CD4-positive, alpha-beta T cell treated with Interleukin-17A for 4 hours (primary cell): ENCODE measurements at regions not wholly inside any gene's neighbourhood (a gene's known extent, or its start where the extent isn't known, plus 50 kb on each side); places are given as distances from the start of the nearest gene placed in this dataset.

Source experiments
- DNase-seq: peaks from one replicate; pipeline ENCODE4 v3.0.0-alpha.2; 2020; ENCODE audit warnings: mixed read lengths

DNA sequence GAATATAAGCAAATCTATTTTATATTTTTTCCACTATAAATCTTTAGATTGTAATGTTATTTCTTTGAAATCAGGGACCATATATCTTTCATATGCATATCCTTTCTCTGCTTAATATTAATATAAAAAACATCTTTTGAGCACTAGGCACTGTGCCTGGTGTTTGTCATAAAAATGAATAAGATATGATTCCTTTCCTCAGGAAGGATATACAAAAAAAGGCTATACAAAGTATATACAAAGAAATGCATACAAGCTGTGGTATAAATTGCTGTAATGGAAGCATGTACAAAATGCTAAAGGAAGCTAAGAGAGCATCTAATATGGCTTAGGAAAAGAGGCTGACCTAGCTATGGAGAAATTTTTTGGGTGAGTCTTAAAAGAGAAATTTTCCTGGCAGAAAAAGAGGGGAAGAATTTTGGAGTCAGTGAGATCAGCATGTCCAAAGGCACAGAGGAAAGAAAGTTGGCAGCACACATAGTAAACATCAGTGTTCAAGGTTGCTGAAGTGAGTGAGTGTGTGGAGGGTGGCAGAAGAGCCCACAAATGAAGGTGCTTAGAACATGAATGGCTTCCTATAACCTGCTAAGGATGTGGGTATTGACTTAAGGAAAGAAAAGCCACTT, 500.0 kb downstream of the SPRY1 start:
- DNase-seq = no peak

DNA sequence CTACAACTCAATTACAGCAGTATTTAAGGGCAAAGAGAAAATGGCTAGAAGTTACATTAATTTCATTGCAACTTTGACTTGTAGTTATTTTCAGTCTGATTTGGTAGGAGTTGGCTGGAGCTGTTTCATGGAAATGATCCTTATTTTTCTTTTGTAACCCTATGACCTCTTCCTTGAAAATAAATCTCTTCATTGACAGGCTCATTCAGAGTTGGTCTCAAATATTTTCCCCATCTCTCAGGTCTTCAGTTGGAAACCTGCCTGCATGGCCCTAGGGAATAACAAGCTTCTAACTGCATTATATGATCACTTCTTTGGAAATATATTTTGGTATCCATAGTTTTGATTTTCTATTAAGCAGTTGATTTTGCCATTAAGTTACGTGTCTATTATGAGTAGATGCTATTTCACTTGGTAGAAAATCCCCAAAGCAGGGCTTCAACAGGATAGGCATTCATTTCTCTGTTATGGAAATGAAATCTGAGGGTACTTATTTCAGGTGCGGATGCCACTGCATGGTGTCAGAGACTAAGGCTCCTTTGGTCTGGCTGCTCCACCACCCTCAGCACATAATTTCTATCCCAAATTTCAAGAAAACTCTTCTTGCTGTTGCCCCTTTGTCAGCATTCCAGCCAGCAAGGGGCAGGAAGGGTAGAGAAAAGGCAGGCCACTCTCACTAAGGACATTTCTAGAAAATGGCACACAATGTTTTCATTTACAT, 502.5 kb downstream of the SPRY1 start:
- no peak for DNase-seq

DNA sequence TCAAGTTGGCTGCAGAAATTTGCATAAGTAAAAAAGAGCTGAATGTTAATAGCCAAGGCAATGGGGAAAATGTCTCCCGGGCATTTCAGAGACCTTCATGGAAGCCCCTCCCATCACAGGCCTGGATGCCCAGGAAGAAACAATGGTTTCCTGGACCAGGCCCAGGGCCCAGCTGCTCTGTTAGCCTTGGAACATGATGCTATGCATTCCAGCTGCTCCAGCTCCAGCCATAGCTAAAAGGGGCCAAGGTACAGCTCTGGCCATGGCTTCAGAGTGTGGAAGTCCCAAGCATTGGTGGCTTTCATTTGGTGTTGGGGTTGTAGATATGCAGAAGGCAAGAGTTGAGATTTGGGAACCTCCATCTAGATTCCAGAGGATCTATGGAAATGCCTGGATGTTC, 508.3 kb downstream of the SPRY1 start:
- DNase-seq = no peak

DNA sequence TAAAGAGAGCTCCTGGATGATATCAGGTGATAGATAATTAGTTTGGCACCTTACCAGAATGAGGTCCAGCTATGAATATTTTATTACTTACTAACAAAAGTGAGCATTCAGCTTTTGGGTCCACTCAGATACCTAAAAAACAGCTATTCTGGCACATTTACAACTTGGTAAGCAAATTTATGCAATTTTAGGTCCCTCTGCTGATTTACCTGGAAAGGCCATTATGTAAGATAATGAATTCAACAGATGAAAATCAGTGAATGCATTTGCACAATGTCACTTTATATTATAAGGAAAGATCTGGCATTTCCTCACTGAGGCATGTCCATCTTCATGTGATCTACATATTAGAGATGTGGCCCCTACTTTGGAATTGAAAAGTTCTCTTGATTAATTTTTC, 517.0 kb downstream of the SPRY1 start:
- DNase-seq = no peak

DNA sequence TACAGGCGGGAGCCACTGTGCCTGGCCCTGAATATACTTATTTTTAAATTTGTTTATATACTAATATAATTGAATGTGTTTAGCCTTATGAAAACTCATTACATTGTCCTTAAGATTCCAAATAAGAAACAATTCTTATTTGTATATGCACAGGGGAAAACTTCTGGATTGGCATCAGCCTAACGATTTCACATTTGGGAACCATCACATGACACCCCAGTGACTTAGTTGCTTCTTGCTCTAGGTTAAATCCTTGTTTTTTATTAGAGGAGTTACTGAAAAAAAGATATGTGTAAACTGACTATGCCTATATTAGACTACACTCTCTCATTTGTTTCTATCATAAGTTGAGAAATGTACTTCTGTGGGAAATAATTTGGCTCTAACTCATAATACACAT, 520.2 kb downstream of the SPRY1 start:
- no peak for DNase-seq

DNA sequence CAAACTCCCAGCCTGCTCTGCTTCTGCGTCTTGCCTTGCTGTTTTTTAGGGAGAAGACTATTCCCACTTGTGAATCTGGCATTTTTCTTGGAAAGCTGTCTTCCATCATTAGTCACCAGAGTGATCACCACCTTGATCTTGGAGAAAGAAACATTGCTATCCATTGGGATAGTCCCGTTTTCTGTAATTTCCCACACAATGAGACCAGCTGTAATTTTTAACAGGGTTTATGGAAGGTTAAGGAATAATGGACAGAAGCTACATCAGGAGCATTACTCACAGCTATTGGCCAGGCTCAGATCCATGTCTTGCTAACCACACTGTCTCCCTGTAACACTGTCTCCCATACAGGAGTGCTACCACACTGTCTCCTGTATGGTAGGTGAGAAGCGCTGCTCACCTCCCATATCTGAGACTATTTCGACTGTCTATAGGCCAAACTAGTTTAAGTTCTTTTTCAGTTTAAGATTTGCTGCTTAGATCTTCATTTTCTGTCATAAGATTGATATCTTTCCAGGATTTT, 523.0 kb downstream of the SPRY1 start:
- DNase-seq = no peak

DNA sequence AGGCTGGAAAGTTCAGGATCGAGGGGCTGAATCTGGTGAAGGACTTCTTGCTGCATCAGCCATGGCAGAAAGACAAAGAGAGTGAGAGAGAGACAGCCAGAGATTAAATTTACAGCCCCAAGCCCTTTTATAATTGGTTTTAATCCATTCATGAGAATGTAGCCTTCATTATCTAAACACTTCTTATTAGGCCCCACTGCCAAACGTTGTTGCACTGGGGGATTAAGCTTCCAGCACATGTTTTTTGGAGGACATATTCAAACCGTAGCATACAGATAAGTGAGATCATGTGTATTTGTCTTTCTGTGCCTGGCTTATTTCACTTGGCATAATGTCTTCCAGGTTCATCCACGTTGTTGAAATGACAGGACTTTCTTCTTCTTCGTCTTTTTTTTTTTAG, 524.7 kb downstream of the SPRY1 start:
- DNase-seq = no peak

DNA sequence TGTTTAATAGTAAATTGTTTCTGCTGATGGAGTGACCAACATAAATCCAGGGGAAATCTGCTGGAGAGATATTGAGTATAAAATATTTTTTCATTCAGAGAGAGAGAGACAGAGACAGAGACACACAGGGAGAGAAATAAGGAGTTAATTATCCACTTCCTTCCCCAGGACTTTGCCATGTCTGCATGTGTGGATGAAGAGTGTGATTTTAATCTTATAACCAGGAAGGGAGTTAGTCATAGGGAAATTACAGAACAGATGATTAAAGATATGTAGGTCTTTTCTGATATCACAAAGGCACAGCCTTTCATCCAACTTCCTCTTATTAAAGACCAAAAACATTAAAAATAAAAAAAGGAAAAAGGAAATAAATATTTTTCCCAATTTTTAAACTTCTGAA, 526.3 kb downstream of the SPRY1 start:
- no peak for DNase-seq

DNA sequence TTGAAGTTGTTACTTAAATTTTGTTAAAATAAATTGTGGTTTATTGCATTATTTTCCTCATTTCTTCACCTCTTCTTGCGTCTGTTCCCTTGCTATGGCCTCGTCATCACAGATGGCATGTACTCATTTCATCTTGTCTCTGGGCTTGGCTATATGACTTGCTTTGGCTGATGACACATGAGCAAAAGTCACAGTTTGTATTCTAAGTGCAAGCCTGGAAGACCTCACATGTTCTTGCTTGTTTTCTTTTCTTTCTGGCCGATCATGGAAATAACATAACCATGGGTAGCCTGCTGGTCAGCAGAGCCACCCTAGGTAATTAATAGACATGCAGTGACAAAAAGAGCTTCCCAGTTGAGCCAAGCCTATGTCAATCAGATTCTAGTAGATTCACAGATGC, 527.9 kb downstream of the SPRY1 start:
- DNase-seq = no peak

DNA sequence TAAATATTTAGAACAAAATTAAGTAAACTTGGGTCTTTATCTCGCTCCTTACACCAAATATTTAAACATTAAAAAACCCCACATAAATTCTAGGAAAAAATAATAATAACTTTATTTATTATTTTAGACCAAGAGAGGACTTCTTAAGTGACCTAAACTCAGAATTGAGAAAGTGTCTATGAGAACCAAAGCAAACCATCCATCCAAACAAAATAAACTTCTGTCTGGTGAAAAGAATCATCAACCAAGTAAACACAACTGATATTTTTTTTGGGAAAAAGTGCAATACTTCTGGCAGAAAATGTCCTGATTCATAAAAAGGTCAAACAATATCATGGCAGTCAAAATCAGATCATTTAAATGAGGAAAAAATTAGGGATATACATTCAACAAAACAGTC, 533.0 kb downstream of the SPRY1 start:
- DNase-seq = no peak

DNA sequence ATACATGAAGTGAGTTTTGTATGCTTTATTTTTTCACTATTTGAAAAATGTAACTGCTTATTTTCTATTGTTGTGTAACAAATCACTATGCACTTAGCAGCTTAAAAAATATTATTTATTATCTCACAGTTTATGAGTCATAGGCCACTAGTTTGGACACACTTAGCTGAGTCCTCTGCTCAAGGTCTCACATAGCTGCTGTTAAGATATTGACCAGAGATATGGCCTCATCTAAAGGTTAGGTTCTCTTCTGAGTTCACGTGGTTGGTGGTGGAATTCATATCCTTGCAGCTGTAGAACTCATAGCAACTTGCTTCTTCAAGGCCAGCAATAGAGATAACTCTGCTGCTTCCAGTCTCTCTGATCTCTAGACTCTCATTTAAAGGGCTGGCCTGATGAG, 534.4 kb downstream of the SPRY1 start:
- DNase-seq = no peak

DNA sequence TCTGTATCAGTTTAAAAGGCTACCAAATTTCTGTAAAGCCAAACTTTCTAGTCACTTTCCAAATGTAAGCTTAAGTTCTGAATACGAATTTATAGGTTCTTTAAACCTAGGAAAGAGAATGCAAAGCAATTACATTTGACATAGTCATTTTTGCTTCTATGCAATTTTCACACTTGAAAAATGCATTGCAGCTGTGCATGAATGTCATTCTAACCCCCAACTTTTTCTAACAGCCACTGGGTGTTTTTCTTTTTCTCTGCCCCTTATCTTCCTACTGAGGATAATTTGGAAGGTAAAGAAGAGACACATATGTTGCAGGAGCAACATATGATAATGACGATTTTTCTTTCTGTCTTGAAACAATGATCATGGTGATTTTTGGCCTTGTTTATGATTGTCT, 537.5 kb downstream of the SPRY1 start:
- no peak for DNase-seq

DNA sequence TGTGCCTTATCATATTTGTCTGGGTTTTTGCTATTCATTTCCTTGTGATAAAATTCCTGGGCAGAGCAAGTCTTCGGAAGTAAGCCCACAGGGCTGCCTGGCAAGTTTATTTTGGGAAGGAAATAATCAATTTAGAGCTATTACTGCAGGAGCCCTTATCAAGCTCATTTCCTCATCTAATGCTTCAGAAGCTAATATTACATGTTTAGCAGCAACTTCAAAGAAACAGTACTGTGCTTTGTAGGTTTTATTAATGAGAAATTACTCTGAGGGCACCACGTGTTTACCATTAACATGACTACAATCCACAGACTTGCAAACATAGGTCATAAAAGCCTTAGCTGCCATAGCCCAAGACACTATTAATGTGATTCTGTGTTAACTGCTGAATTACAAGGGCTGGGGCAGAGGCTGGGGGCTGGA, 540.0 kb downstream of the SPRY1 start:
- DNase-seq = no peak

DNA sequence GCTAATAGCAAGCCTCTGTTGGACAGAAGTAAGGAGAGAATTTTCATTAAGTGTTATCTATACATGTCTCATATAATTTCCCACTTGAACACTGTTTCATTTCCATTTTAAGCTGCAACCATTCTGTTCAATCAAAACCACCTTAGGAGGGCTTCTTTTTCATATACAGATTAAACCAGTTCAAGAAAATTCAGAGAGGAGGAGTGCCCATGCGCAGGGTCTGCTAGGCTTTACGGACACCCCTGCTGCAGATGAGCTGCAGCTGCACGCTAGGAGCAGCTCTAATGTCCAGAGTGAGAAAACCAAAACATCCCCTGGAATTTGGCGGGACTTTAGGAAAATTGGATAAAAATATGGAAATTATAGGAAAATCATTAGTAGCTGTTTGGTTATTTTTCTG, 541.0 kb downstream of the SPRY1 start:
- DNase-seq = no peak

DNA sequence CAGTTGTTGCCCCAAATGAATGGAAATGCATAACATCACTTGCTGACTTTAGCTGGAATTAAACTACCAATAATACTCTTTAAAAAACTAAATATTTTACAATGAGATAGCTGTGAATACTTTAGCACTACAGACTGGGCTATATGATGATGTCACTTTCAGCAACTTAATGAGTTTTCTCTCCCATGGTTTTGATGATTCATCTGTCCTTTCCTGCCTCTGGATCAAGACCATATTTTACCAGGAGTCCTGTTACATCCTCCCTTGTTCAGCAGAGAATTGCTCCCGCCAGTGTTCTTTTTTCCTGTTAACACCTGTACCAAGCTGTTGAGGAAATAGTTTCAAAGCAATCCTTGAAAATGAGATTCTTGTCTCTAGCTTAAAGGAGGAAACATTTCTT, 543.0 kb downstream of the SPRY1 start:
- no peak for DNase-seq

DNA sequence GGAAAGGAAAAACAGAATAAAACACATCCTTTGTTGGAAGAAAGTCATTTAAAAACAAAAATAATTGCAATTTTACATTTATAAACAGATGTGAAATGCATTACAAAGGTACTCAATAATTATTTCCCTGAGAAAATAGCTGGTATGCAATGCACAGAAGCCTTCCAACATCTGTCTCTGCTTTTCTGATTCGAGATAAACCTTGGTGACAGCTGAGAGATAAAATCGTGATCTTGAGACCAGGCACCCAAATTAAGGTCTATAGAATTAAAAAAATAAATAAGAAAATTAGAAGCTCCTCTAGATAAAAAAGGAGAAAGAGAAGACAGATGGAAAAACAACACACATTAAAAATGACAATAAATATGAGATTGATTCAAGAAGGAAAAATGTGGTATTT, 544.0 kb downstream of the SPRY1 start:
- no peak for DNase-seq

DNA sequence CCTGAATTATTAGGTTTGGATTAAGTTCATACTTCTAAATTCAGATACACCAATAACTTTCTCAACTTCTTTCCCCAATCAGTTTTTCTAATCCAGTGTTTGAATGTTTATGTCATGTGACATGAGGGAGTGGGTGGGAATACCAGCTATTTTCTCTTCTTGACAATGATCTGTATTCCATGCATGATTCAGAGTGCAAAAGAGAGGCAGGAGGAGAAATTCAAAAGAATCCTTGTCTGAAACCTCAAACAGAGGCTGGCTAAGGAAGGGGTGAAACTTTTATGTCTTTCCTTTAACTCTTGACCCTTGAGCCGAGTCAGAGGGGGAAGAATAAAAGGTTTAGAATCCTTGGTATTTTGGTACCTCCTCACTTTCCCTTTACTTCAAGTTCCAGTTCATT, 544.7 kb downstream of the SPRY1 start:
- DNase-seq = no peak

DNA sequence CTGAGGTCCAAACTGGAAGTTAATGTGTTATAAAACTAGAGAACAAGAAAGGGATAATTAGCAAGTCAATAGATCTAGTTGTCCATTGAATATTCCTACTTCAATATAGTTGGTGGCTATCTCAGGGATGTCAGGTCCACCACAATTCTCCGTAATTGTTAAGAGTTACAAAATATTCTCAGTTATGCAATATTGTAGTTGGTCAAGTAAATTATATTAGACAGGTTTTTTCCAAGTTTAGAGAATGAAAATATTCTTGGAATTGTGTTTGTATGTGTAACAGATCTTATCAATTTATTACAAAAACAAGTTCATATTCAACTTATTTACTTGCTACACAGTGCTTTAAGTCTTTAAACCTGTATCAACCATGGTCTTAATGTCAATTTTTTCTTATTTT, 547.4 kb downstream of the SPRY1 start:
- DNase-seq = no peak

DNA sequence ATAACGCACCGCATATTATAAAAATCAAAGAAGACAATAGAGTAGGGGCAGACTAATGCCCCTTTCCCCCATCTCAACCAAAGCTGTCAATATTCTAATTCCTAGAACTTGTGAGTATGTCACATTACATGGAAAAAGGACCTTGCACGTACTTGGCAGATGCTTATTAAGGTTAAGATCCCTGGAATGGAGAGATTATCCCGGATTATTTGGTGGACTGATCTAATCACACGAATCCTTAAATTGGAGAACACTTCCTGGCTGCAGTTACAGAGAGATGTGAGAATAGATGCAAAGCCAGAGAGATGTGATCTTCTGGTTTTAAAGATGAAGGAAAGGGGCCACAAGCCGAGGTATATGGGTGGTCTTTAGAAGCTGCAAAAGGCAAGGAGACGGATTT, 548.7 kb downstream of the SPRY1 start:
- no peak for DNase-seq

DNA sequence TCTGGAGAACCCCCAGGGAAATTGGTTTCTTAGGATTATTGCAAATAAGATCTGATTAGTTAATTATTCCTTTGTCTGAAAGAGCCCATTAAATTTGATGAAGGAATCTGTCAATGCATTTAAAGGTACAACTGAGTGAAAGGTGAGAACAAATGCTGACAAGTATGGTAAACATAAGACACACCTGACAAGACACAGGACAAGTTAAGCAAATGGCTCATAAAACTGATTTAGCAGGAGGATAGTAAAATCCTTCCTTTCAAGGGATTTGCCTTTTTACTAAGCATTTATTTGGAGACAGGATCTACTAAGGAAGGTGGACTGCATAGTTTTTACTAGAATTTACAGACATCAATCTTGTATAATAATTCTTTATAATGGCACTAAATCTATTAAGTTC, 553.9 kb downstream of the SPRY1 start:
- no peak for DNase-seq

DNA sequence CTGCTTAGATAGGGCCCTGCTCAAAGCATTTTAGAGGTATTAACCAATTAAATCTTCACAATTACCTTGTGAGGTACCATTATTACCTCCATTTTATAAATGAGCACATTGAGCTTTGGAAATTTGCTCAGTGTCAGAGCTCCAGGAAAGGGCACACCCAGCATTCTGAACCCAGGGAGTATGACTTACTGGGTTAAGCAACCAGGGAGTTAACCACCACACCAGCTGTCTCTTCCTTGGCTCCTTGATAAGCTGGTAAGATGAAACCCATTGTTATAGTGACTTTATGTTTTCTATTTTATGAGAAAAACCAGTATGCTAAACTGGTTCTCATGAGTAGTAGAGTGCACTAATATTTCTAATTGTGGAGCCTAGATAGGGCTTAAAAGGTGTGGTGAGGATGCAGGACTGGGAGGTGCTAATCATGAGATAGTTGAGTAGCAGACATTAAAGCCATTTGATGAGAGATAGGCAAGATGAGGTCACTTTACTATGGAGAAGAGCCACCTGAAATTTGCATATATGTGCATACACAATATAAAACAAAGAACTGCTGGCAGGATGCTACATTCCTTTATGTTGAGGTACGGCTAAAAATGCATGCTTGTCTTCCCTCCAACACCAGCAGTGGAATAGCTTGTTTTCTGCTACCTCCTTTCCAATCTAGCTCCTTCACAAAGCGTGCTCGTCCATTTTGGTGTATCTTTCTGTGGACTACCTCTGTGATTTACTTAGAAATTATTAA, 556.1 kb downstream of the SPRY1 start:
- no peak for DNase-seq

DNA sequence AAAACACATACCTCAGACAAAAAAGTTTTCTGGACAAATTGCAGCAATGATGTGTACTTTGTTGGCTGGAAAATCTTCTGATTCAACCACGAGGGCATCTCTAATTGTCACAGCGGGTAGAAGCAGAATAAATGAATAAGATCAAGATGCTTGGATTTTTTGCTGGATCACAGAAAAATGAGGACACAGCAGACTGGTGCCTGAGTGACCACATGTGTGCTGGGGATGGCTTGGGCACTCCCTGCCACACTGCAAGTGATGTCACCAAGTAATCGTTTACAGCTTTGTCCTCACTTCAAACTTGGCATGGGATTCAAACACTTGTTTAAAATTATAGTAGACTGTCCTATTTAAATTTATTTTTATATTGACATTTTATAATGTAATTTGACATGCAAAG, 557.0 kb downstream of the SPRY1 start:
- no peak for DNase-seq

DNA sequence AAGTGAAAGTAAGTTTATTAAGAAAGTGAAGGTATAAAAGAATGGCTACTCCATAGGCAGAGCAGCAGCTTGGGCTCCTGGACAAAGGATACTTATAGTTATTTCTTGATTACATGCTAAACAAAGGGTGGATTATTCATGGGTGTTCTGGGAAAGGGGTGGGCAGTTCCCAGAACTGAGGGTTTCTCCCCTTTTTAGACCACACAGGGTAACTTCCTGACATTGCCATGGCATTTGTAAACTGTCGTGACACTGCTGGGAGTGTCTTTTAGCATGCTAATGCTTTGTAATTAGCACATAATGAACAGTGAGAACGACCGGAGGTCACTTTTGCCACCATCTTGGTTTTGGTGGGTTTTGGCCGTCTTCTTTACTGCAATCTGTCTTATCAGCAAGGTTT, 557.6 kb downstream of the SPRY1 start:
- no peak for DNase-seq

DNA sequence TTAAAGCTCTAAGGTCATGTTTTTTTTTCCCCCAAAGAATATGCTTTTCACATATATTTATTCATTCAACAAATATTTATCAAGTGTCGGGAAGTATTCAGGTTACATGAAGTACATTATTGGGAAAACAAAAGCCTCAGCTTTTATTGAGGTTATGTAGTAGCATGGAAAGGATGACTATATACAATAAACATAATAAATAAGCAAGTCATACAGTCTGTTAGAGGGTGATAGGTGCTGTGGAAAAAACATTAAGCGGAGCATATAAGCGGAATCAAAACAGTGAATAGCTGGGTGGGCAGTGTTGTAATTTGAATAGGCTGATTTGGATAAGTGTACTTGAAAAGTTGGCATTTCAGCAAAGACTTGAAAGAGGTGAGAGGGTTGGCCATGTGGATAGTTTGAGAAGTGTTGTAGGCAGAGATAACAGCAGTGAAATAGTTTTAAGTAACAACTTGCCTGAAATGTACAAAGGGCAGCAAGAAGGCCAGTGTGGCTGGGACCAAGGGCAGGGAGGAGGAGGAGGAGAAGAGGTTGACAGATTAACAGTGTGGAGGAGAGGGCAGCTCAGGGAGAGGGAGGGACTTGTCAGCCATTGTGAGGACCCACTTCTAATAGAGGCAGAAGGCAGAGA, 558.7 kb downstream of the SPRY1 start:
- DNase-seq = no peak
